GM23248 (cell line): ENCODE measurements at regions not wholly inside any gene's neighbourhood (a gene's known extent, or its start where the extent isn't known, plus 50 kb on each side); places are given as distances from the start of the nearest gene placed in this dataset.

Experiments
- EZH2 ChIP-seq: fragments of 200-600 bp; sonication (generic); IDR thresholded peaks from 2 replicates; pipeline ENCODE4 v1.6.1; 2018; ENCODE audit warnings: antibody characterized with exemption, mild to moderate bottlenecking; ENCODE audit not compliant: insufficient read depth, poor library complexity, severe bottlenecking
- EZH2phosphoT487 ChIP-seq: fragments of 200-600 bp; sonication (generic); IDR thresholded peaks from 2 replicates; pipeline ENCODE4 v1.6.1; 2018; ENCODE audit warnings: antibody characterized with exemption, moderate library complexity, mild to moderate bottlenecking, low read depth; ENCODE audit not compliant: insufficient read depth

DNA sequence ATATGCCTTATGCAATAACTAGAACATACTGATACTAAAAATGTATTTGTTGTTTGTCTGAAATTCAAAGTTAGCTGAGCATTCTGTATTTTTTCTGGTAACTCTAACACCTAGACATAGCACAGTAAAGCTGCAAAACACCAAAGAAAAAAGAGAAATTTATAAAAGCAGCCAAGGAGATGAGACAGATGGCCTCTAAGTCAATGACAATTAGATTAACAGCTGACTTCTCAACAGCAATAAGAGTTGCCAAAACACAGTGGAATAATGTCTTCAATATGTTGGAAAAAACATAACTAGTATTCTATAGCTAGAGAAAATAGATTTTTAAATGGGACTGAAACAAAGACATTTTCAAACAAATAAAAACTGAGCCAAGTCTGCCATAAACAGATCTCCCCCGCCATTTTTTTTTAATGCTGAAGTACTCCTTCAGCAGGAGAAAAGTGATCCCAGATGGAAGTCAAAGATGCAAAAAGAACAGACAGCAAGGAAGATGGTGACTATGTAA lies 81.3 kb downstream of the SYF2 start:
- no peak for TF ChIP-seq EZH2
- no peak for TF ChIP-seq EZH2phosphoT487
